Stimulated activated effector memory CD8-positive, alpha-beta T cell treated with anti-CD3 and anti-CD28 coated beads, Interleukin-12 subunit alpha, Interleukin-12 subunit beta, amount 100 ng/mL, for 72 hours (primary cell): ENCODE measurements at regions not wholly inside any gene's neighbourhood (a gene's known extent, or its start where the extent isn't known, plus 50 kb on each side); places are given as distances from the start of the nearest gene placed in this dataset.
"Not testable (repeated sequence)": the region's sequence is repeated elsewhere in the genome, so short reads cannot be mapped to it uniquely, and the experiment has no call there.

Source experiments
- ATAC-seq: fragments of 150-1000 bp; cut with Tn5 transposase; 2 replicates; pipeline ENCODE4 v1.10.0; 2021
- DNase-seq, 2 donors: peaks; one replicate each; pipeline ENCODE4 v3.0.0; 2021 to 2022; ENCODE audit warnings: low spot score in 2 of 2
- H3K27ac Mint-ChIP-seq: one replicate; pipeline ENCODE4 v1.8.0; 2022; ENCODE audit warnings: mild to moderate bottlenecking, mixed read lengths
- H3K36me3 Mint-ChIP-seq: one replicate; pipeline ENCODE4 v1.8.0; 2022; ENCODE audit warnings: mild to moderate bottlenecking, mixed read lengths
- H3K4me1 Mint-ChIP-seq: one replicate; pipeline ENCODE4 v1.8.0; 2022; ENCODE audit warnings: mixed read lengths
- H3K4me3 Mint-ChIP-seq: one replicate; pipeline ENCODE4 v1.8.0; 2022; ENCODE audit warnings: mild to moderate bottlenecking, mixed read lengths
- H3K9me3 Mint-ChIP-seq: one replicate; pipeline ENCODE4 v1.8.0; 2022; ENCODE audit warnings: mixed read lengths

DNA sequence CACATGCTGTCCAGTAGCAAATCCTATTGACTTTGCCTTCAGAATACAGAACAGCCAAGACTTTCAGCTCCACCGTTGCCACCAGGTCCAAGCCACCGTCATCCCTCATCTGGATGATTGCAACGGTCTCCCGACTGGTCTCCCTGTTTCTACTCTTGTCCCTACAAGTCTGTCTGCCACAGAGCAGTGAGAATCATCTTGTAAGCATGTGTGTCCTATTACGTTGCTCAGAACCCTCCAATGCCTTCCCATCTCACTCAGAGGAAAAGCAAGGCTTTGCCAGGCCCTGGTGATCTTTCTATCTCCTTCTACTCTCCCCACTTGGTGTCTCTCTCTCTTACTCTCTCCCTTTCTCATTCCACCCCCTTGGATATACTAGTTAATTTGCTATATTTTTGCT, 76.7 kb upstream of the GDNF start:
- Mint-ChIP-seq H3K27ac (no peak overlapping the region), H3K36me3 (no peaks in the 10 kb centered on the region), H3K4me3 (no peak overlapping the region), H3K4me1 (no peaks in the 10 kb centered on the region), H3K9me3 (no peaks in the 10 kb centered on the region)
- ATAC-seq, result no peak
- no peak for DNase-seq

DNA sequence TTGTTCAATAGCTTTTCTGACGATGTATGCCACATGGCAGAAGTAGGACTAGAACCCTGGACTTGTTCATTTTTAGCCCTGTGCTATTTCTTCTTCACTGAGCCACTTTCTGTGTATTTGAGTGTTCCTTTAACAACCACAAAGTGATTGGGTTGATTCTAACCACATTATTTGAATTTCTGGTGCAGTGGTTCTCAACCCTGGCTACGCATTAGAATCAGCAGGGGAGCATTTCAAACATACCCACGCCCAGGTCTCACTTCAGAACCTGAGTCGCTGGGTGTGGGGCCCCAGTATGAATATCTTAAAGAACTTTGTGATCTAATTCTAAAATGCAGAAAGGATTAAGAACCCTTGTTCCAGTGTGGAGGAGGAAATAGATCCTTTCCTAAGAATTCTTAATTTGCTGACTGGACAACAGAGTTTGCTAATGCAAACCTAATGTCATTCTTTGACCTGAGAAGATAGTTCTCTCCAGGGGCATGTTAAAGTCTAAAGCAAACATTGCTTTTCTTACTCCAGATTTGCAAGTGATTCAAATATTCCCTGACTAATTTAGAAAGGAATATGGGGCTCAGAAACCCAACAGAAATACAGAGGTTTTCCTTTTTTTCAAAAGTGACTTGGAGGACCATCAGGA, 75.4 kb upstream of the GDNF start:
- Mint-ChIP-seq H3K9me3 (no peaks in the 10 kb centered on the region), H3K36me3 (no peaks in the 10 kb centered on the region), H3K4me1 (no peaks in the 10 kb centered on the region), H3K27ac (no peak overlapping the region), H3K4me3 (no peak overlapping the region)
- DNase-seq (no peak), ATAC-seq (no peak)

GRCh38 chr5:37909610-37910266, 69.9 kb upstream of the GDNF start:
- H3K27ac Mint-ChIP-seq, H3K4me3 Mint-ChIP-seq, DNase-seq, ATAC-seq, H3K9me3 Mint-ChIP-seq, H3K36me3 Mint-ChIP-seq, H3K4me1 Mint-ChIP-seq: not testable (repeated sequence)

- Mint-ChIP-seq H3K27ac (no peak overlapping the region), H3K4me1 (no peaks in the 10 kb centered on the region), H3K4me3 (no peak overlapping the region), H3K36me3 (no peaks in the 10 kb centered on the region), H3K9me3 (peaks cover 3% of the 10 kb centered on the region)
- no peak for ATAC-seq
- DNase-seq, result no peak
These were observed 66.6 kb upstream of the GDNF start for GRCh38 chr5:37906416-37906815.

DNA sequence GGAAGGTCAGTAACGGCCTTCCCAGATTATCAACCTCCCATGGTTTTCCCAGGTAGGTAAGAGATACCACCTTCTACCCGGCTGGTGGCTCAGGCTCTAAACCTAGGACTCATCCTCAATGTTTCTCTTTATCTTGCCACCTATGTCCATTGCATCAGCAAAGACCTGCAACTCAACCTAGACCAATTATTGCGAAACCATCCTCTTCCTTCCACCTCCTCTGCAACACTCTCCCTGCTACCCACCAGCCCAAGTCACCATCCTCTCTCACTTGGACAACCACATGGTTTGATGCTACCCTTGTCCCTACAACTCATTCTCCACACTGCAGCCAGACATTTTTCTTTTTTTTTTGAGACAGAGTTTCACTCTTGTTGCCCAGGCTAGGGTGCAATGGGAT, 65.4 kb upstream of the GDNF start:
- ATAC-seq (no peak), DNase-seq (no peak)
- H3K4me3 Mint-ChIP-seq, result no peak overlapping the region
- H3K4me1 Mint-ChIP-seq, result no peaks in the 10 kb centered on the region
- H3K27ac Mint-ChIP-seq, result no peak overlapping the region
- H3K36me3 Mint-ChIP-seq, result no peaks in the 10 kb centered on the region
- peaks cover 3% of the 10 kb centered on the region for H3K9me3 Mint-ChIP-seq

GRCh38 chr5:37902323-37902722, 62.5 kb upstream of the GDNF start:
- H3K4me3 Mint-ChIP-seq, result no peak overlapping the region
- H3K9me3 Mint-ChIP-seq, result peaks cover 3% of the 10 kb centered on the region
- no peak for ATAC-seq
- no peak overlapping the region for H3K27ac Mint-ChIP-seq
- H3K4me1 Mint-ChIP-seq, result no peaks in the 10 kb centered on the region
- no peak for DNase-seq
- H3K36me3 Mint-ChIP-seq, result no peaks in the 10 kb centered on the region

- no peaks in the 10 kb centered on the region for H3K4me1 Mint-ChIP-seq
- no peak for ATAC-seq
- H3K9me3 Mint-ChIP-seq, result no peaks in the 10 kb centered on the region
- no peak for DNase-seq
- H3K36me3 Mint-ChIP-seq, result no peaks in the 10 kb centered on the region
- H3K4me3 Mint-ChIP-seq, result no peak overlapping the region
- no peak overlapping the region for H3K27ac Mint-ChIP-seq
These were observed 60.9 kb upstream of the GDNF start for GRCh38 chr5:37900692-37901091.

GRCh38 chr5:37899037-37899436, 59.2 kb upstream of the GDNF start:
- no peak for DNase-seq
- Mint-ChIP-seq H3K27ac (no peak overlapping the region), H3K4me1 (no peaks in the 10 kb centered on the region), H3K9me3 (no peaks in the 10 kb centered on the region), H3K4me3 (no peak overlapping the region), H3K36me3 (no peaks in the 10 kb centered on the region)
- ATAC-seq, result no peak

DNA sequence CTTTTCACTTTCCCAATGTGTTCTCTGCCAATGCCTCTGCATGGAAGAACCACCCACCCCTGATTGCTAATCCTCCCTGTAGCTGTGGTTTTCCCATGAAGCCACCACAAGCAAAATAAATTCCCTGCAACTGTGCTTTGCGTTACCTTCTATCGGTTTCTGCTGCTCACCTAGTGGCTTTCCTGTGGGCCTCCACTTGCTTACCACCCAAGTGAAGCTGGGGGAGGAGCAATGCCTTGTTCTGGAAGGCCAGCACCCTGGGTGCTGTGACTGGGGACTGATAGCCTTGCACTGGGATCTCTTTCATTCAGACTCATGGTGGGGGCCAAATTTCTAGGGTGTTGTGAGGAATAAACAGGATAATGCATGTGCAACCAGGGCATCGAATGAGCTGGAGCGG, 56.3 kb upstream of the GDNF start:
- no peak overlapping the region for H3K27ac Mint-ChIP-seq
- H3K4me3 Mint-ChIP-seq, result no peak overlapping the region
- no peaks in the 10 kb centered on the region for H3K4me1 Mint-ChIP-seq
- DNase-seq (no peak), ATAC-seq (no peak)
- H3K36me3 Mint-ChIP-seq, result no peaks in the 10 kb centered on the region
- H3K9me3 Mint-ChIP-seq, result no peaks in the 10 kb centered on the region

DNA sequence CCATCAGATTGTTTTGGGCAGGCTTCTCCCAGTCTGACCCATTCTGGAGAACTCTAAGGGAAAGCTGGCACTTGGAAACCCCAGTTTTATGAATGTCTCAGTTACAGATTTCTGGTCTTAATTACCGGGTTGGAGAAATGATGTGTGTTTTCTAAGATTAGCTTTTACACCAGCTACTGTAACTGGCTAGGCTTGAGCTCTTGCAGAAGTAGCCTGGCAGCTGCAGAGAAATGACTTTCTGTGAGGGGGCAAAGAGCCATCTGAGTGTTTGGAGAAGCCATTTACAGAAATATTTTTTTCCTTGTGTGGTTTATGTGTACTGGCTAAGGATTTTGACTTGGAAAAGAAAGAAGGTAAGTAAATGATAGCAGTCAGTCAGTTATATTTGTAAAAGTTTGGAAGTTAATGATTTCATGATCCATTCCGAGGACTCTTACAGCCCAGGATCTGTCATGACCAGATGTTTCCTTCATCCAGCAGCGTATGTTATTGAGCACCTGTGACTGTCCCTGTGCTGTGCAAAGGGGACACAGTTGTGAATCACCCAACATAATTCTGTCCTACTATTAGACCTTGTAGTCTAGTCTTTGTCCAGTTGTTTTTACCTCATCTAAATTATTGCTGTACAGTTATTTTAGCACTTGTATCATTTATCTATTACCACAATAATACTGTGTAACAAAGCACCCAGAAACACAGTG, 53.7 kb upstream of the GDNF start:
- Mint-ChIP-seq H3K9me3 (no peaks in the 10 kb centered on the region), H3K36me3 (no peaks in the 10 kb centered on the region), H3K4me3 (no peak overlapping the region), H3K27ac (no peak overlapping the region), H3K4me1 (no peaks in the 10 kb centered on the region)
- DNase-seq (no peak), ATAC-seq (no peak)

- no peak overlapping the region for H3K27ac Mint-ChIP-seq
- H3K36me3 Mint-ChIP-seq, result no peaks in the 10 kb centered on the region
- ATAC-seq, result no peak
- no peaks in the 10 kb centered on the region for H3K4me1 Mint-ChIP-seq
- H3K4me3 Mint-ChIP-seq, result no peak overlapping the region
- no peak for DNase-seq
- H3K9me3 Mint-ChIP-seq, result no peaks in the 10 kb centered on the region
These were observed 52.7 kb upstream of the GDNF start for GRCh38 chr5:37892586-37892985.

GRCh38 chr5:37891832-37892231, 52.0 kb upstream of the GDNF start:
- H3K4me3 Mint-ChIP-seq, result no peak overlapping the region
- H3K9me3 Mint-ChIP-seq, result no peaks in the 10 kb centered on the region
- no peaks in the 10 kb centered on the region for H3K36me3 Mint-ChIP-seq
- H3K27ac Mint-ChIP-seq, result no peak overlapping the region
- DNase-seq (no peak), ATAC-seq (no peak)
- H3K4me1 Mint-ChIP-seq, result no peaks in the 10 kb centered on the region

GRCh38 chr5:37889612-37890317, 49.9 kb upstream of the GDNF start:
- Mint-ChIP-seq H3K36me3 (no peaks in the 10 kb centered on the region), H3K27ac (no peak overlapping the region), H3K4me3 (no peak overlapping the region), H3K4me1 (no peaks in the 10 kb centered on the region), H3K9me3 (no peaks in the 10 kb centered on the region)
- no peak for ATAC-seq
- DNase-seq, result no peak
